ENCODE measurements at regions not wholly inside any gene's neighbourhood (a gene's known extent, or its start where the extent isn't known, plus 50 kb on each side); places are given as distances from the start of the nearest gene placed in this dataset.
A peak's percentile ranks its signal among the peaks of the same experiment; 100 is the strongest.
"Not testable (repeated sequence)": the region's sequence is repeated elsewhere in the genome, so short reads cannot be mapped to it uniquely, and the experiment has no call there.

- no peak overlapping the region for H3K4me3 ChIP-seq
- H3K27ac ChIP-seq: no peak overlapping the region
These were observed 187.2 kb upstream of the MALRD1 start for GRCh38 chr10:18861382-18861781.

DNA sequence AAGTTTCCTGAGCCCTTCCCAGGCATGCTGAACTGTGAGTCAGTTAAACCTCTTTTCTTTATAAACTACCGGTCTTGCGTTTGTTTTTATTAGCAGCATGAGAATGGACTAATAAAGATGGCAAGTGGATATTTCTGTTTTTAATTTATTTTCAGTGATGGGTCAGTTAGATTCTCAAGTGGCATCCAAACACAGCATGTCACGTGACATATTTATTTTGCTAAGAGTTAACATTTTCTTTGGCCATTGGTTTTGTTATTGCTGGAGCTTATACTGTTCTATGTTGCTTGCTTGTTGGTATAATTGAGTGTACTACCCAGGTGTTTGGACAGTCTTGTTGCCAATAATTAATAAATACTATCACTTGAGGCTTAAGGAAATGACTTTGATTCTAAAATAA lies 181.7 kb upstream of the MALRD1 start:
- no peak overlapping the region for H3K4me3 ChIP-seq
- no peak overlapping the region for H3K27ac ChIP-seq

GRCh38 chr10:18868919-18869318 lies 179.7 kb upstream of the MALRD1 start:
- Histone ChIP-seq H3K4me3 (no peak overlapping the region), H3K27ac (no peak overlapping the region)

DNA sequence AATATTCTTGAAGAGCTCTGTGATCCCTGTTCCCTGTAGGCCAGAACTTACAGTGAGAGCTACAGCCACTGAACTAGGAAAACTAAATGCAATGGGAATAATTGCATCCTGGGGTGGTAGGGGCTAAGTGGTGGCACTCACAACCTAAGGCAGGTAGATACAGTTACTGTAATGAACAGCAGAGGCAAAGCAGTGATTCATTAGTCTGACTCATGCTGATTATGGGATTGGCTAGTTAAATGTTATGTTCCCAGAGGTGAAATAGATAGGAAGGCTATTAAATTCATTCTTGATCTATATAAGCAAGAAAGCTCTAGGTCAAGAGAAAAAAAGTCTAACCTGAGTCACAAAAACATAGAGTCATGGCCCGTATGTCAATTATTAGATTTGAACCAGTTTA lies 173.1 kb upstream of the MALRD1 start:
- no peak overlapping the region for H3K27ac ChIP-seq
- H3K4me3 ChIP-seq: no peak overlapping the region

DNA sequence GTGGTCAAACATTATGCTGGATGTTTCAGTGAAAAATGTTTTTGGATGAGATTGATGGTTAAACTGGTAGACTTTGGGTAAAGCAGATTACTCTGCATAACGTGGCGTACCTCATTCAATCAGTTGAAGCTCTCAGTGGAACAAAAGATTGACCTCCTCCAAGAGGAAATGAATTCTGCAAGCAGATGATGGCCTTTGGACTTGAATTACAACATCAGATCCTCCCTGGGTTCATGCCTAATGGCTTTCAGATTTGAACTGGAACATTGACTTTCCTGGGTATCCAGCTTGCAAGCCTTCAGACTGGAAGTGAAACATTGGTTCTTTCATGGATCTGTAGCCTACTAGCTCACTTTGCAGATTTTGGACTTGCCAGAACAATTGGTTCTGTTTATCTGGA lies 169.3 kb upstream of the MALRD1 start:
- Histone ChIP-seq H3K4me3 (no peak overlapping the region), H3K27ac (no peak overlapping the region)

DNA sequence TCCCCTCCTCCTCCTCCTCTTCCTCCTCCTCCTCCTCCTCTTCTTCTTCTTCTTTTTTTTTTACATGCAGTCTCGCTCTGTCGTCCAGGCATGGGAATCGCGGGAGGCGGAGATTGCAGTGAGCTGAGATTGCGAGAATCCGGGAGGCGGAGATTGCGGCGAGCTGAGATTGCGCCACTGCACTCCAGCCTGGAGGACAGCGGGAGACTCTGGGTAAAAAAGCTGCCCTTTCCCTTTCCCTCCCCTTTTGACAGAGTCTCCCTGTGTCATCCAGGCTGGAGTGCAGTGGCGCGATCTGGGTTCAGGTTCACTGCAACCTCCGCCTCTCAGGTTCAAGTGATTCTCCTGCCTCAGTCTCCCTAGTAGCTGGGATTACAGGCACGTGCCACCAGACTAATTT lies 168.1 kb upstream of the MALRD1 start:
- Histone ChIP-seq H3K27ac (no peak overlapping the region), H3K4me3 (no peak overlapping the region)

DNA sequence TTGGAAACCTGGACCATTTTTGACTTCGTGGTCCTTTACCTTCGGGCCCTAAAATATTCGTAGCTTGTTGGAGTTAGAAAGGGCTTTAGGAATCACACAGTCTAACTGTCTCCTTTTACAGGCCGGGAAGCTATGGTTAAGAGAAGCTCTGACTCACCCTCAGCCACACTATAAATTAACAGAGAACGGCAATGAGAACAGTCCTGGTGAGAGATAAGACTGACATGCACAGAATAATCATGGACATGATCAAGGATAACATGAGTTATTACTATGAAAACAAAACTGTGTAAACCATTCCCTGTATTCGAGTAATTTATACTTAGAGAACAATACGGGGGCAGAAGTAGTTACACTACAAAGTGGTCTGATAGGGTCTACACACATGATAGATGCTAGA lies 162.5 kb upstream of the MALRD1 start:
- no peak overlapping the region for H3K4me3 ChIP-seq

GRCh38 chr10:18906636-18907035 lies 142.0 kb upstream of the MALRD1 start:
- Histone ChIP-seq H3K4me3 (no peak overlapping the region), H3K27ac (no peak overlapping the region)

More for the DNA sequence above, 162.5 kb upstream of the MALRD1 start:
- H3K27ac ChIP-seq: no peak overlapping the region

GRCh38 chr10:18917431-18917830 lies 131.2 kb upstream of the MALRD1 start:
- H3K27ac ChIP-seq: not testable (repeated sequence)

DNA sequence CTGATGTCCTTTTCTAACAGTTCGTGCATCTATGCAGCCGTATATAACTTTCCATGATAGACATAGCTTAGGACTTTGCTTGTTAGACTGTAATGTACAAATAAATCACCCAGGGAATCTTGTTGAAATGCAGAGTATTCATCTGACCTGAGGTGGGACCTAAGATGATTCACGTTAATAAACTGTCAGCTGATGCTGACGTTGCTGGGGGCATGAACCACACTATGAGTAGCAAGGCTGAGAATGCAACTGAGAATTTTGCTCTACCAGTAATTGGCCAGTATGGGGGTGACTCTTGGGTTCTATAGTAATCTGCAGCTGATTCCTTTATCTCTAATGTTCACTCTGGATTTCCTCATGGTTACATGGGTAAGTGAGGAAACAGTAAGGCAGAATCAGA lies 130.1 kb upstream of the MALRD1 start:
- Histone ChIP-seq H3K4me3 (no peak overlapping the region), H3K27ac (no peak overlapping the region)

More at GRCh38 chr10:18917431-18917830, 131.2 kb upstream of the MALRD1 start:
- not testable (repeated sequence) for H3K4me3 ChIP-seq

GRCh38 chr10:18949391-18949790 lies 99.2 kb upstream of the MALRD1 start:
- Histone ChIP-seq H3K27ac (no peak overlapping the region), H3K4me3 (no peak overlapping the region)

- H3K27ac ChIP-seq, H3K4me3 ChIP-seq: not testable (repeated sequence)
These were observed 97.4 kb upstream of the MALRD1 start for GRCh38 chr10:18951072-18951823.

GRCh38 chr10:18955061-18955460 lies 93.5 kb upstream of the MALRD1 start:
- Histone ChIP-seq H3K27ac (no peak overlapping the region), H3K4me3 (no peak overlapping the region)

DNA sequence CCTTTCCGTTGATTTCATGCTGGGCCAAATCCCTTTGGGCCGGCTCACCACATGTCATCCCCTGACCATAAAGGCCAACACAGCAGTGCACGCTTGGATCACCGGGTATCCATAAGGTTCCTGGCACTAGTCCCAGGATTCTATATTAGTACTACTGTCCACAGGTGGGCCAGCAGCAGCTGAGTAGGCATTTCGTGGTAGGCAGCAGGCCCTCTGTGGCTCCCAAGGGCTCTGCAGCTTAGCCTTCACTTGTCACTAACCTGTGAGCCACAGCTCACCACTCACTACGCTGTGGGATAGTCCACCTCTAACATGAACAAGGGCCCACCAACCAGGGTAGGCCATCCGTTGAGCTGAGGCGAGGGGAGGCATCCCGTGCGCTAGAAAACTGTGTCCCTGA lies 89.2 kb upstream of the MALRD1 start:
- Histone ChIP-seq H3K4me3 (no peak overlapping the region), H3K27ac (no peak overlapping the region)

DNA sequence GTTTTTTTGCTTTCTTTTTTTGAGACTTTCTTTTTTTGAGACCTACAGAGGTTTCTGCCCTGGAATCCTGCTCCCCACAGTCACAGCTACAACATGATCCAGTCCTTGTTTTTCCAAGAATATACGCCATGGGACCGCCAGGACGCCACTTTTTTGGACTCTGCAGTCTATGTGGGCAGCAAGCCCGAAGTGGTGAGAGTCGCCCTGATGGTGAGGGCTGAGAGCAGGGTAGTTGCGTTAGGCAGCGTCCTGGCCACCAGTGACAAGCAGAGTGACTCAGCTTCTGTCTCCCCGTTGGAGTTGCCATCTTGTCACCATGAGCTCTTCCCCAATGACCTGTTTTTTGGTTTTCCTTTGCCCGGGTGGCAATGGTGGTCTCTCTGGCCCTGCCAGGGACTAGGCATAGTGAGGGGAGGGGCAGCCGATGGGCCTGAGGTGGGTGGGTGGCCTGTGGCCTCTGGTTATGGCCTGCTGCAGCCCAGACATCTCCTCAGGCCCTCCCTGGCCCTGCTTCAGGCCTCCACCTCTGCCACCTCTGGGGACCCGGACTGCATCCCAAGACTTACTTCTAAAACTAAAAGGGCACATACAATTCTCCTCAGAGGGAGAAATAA lies 88.0 kb upstream of the MALRD1 start:
- no peak overlapping the region for H3K27ac ChIP-seq

DNA sequence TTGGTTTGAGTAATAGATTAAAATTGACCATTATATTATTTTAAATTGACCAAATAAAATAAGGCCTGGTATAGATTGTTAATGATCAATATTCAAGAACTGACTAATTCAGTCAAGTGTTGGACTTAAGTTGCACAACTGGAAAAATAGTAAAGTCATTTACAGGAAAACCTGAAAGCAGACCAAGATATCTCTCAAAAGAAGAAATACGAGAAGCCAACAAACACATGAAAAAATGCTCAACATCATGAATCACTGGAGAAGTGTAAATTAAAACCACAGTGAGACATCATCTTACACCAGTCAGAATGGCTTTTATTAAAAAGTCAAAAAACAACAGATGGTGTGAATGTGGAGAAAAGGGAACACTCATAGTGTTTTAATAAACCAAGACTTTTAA lies 80.4 kb upstream of the MALRD1 start:
- H3K4me3 ChIP-seq: no peak overlapping the region
- peak overlapping the region in 1 of 21 experiments; percentile 34 for H3K27ac ChIP-seq

More for the DNA sequence above, 88.0 kb upstream of the MALRD1 start:
- H3K4me3 ChIP-seq: no peak overlapping the region

DNA sequence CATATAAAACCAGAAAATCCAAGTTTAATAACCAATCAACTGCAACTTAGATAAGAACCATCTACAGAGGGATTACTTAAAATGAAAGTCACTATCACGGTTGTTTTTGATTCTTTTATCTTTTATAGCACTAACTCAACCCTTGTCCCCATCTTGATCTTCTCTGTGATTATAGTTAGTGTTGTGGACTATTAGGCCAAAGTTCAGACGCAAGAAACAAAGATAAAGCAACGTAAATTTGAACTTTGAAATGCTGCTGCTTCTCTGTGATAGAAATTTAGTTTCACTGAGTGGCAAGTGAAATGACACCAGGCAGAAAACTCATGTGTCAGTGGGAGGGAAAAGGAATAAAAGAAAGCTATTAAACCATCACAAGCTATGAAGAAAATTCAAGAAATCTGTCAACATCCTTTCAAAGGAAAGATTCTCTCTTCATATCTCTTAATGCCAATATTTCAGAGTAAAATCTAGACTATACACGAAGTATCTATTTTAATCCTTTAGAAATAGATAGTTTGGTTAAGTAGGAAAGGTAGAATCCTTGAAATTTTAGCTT lies 71.8 kb upstream of the MALRD1 start:
- Histone ChIP-seq H3K27ac (no peak overlapping the region), H3K4me3 (no peak overlapping the region)

GRCh38 chr10:18980089-18980629 lies 68.4 kb upstream of the MALRD1 start:
- Histone ChIP-seq H3K27ac (no peak overlapping the region), H3K4me3 (no peak overlapping the region)

- no peak overlapping the region for H3K27ac ChIP-seq
- no peak overlapping the region for H3K4me3 ChIP-seq
These were observed 64.1 kb upstream of the MALRD1 start for GRCh38 chr10:18984531-18984930.

DNA sequence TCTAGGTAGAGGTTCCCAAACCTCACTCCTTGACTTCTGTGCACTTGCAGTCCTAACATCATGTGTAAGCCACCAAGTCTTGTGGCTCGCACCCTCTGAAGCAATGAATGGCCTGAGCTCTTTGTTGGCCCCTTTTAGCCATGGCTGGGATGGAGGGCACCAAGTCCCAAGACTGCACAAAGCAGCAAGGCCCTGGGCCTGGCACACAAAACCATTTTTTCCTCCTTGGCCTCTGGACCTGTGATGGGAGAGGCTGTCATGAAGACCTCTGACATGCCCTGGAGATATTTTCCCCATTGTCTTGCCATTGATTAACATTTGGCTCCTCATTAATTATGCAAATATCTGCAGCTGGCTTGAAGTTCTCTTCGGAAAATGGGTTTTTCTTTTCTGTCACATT lies 60.3 kb upstream of the MALRD1 start:
- H3K4me3 ChIP-seq: no peak overlapping the region
- no peak overlapping the region for H3K27ac ChIP-seq

Data from skin epidermis (tissue), 12 donors.